Ectodermal cell (in vitro differentiated cells): ENCODE measurements at regions not wholly inside any gene's neighbourhood (a gene's known extent, or its start where the extent isn't known, plus 50 kb on each side); places are given as distances from the start of the nearest gene placed in this dataset.

Experiments
- H3K27ac ChIP-seq: 2 replicates; pipeline ENCODE4 v1.7.0; 2013; ENCODE audit warnings: mild to moderate bottlenecking, low read depth, low read length; ENCODE audit not compliant: insufficient read depth, poor library complexity, severe bottlenecking
- H3K27me3 ChIP-seq: 2 replicates; pipeline ENCODE4 v1.7.0; 2013; ENCODE audit warnings: mild to moderate bottlenecking, low read length; ENCODE audit not compliant: insufficient read depth, control insufficient read depth, poor library complexity, severe bottlenecking
- H3K36me3 ChIP-seq: one replicate; pipeline ENCODE4 v1.7.0; 2013; ENCODE audit warnings: low read length; ENCODE audit not compliant: control insufficient read depth, insufficient read depth
- H3K4me1 ChIP-seq: one replicate; pipeline ENCODE4 v1.7.0; 2013; ENCODE audit warnings: low read length; ENCODE audit not compliant: control insufficient read depth, insufficient read depth
- H3K4me3 ChIP-seq: 2 replicates; pipeline ENCODE4 v1.7.0; 2013; ENCODE audit warnings: low read depth, low read length, control low read depth; ENCODE audit not compliant: insufficient read depth
- H3K9me3 ChIP-seq: 2 replicates; pipeline ENCODE4 v1.7.0; 2013; ENCODE audit warnings: mild to moderate bottlenecking, low read length, moderate library complexity; ENCODE audit not compliant: control insufficient read depth
- WGBS, 2 experiments: methylation state at CpG; one replicate each; pipeline ENCODE4 v1.1.7; 2013; ENCODE audit warnings: missing lambda C conversion rate in 2 of 2; 5-methylcytosine and 5-hydroxymethylcytosine counted together

- H3K27me3 ChIP-seq, result no peaks in the 10 kb centered on the region
- no peaks in the 10 kb centered on the region for H3K9me3 ChIP-seq
- H3K4me1 ChIP-seq, result no peaks in the 10 kb centered on the region
- H3K36me3 ChIP-seq, result no peaks in the 10 kb centered on the region
- H3K27ac ChIP-seq, result no peak overlapping the region
- WGBS, 2 experiments, result 92 to 99% methylated on average over 2 of the region's 2 CpGs
- H3K4me3 ChIP-seq, result no peak overlapping the region
Measured at GRCh38 chr4:187004628-187005027, 281.0 kb upstream of the FAT1 start.

- Histone ChIP-seq H3K36me3 (no peaks in the 10 kb centered on the region), H3K9me3 (no peaks in the 10 kb centered on the region), H3K27me3 (no peaks in the 10 kb centered on the region), H3K4me3 (no peak overlapping the region), H3K27ac (no peak overlapping the region), H3K4me1 (no peaks in the 10 kb centered on the region)
- 79 to 82% methylated on average over 3 of the region's 3 CpGs for WGBS, 2 experiments
Measured at GRCh38 chr4:187006189-187006618, 282.5 kb upstream of the FAT1 start.

GRCh38 chr4:187010052-187010451 lies 286.4 kb upstream of the FAT1 start:
- Histone ChIP-seq H3K27ac (no peak overlapping the region), H3K9me3 (no peaks in the 10 kb centered on the region), H3K4me3 (no peak overlapping the region), H3K36me3 (no peaks in the 10 kb centered on the region), H3K27me3 (no peaks in the 10 kb centered on the region), H3K4me1 (no peaks in the 10 kb centered on the region)
- 95 to 100% methylated on average over 2 to 3 of the region's 3 CpGs for WGBS, 2 experiments

- H3K9me3 ChIP-seq, result no peaks in the 10 kb centered on the region
- no peak overlapping the region for H3K27ac ChIP-seq
- H3K27me3 ChIP-seq, result no peaks in the 10 kb centered on the region
- no peaks in the 10 kb centered on the region for H3K36me3 ChIP-seq
- no peaks in the 10 kb centered on the region for H3K4me1 ChIP-seq
- H3K4me3 ChIP-seq, result no peak overlapping the region
- WGBS, 2 experiments, result 97 to 100% methylated on average over 3 of the region's 3 CpGs
Measured at GRCh38 chr4:187016101-187016500, 292.4 kb upstream of the FAT1 start.

GRCh38 chr4:187017147-187017546 lies 293.5 kb upstream of the FAT1 start:
- no peaks in the 10 kb centered on the region for H3K36me3 ChIP-seq
- H3K4me1 ChIP-seq, result no peaks in the 10 kb centered on the region
- H3K4me3 ChIP-seq, result no peak overlapping the region
- H3K27me3 ChIP-seq, result no peaks in the 10 kb centered on the region
- 59 to 64% methylated on average over 2 of the region's 3 CpGs for WGBS, 2 experiments
- no peaks in the 10 kb centered on the region for H3K9me3 ChIP-seq
- H3K27ac ChIP-seq, result no peak overlapping the region

- Histone ChIP-seq H3K9me3 (no peaks in the 10 kb centered on the region), H3K4me3 (no peak overlapping the region), H3K36me3 (no peaks in the 10 kb centered on the region), H3K27me3 (no peaks in the 10 kb centered on the region), H3K27ac (no peak overlapping the region), H3K4me1 (no peaks in the 10 kb centered on the region)
- 37 to 42% methylated on average over 8 of the region's 8 CpGs for WGBS, 2 experiments
Measured at GRCh38 chr4:187019896-187020295, 296.2 kb upstream of the FAT1 start.

GRCh38 chr4:187020676-187021075 lies 297.0 kb upstream of the FAT1 start:
- WGBS, 2 experiments, result 92 to 100% methylated on average over 2 of the region's 2 CpGs
- H3K9me3 ChIP-seq, result no peaks in the 10 kb centered on the region
- no peak overlapping the region for H3K27ac ChIP-seq
- no peaks in the 10 kb centered on the region for H3K27me3 ChIP-seq
- H3K4me1 ChIP-seq, result no peaks in the 10 kb centered on the region
- H3K36me3 ChIP-seq, result no peaks in the 10 kb centered on the region
- H3K4me3 ChIP-seq, result no peak overlapping the region

- 94% methylated on average over 5 to 6 of the region's 6 CpGs for WGBS, 2 experiments
- no peaks in the 10 kb centered on the region for H3K4me1 ChIP-seq
- H3K36me3 ChIP-seq, result no peaks in the 10 kb centered on the region
- H3K9me3 ChIP-seq, result no peaks in the 10 kb centered on the region
- H3K27me3 ChIP-seq, result no peaks in the 10 kb centered on the region
- no peak overlapping the region for H3K4me3 ChIP-seq
- H3K27ac ChIP-seq, result no peak overlapping the region
Measured at GRCh38 chr4:187021436-187022205, 298.0 kb upstream of the FAT1 start.

GRCh38 chr4:187027272-187027671 lies 303.6 kb upstream of the FAT1 start:
- Histone ChIP-seq H3K4me3 (no peak overlapping the region), H3K4me1 (no peaks in the 10 kb centered on the region), H3K9me3 (no peaks in the 10 kb centered on the region), H3K27ac (no peak overlapping the region), H3K27me3 (no peaks in the 10 kb centered on the region), H3K36me3 (no peaks in the 10 kb centered on the region)
- WGBS, 2 experiments, result 86 to 93% methylated on average over 6 of the region's 6 CpGs

- Histone ChIP-seq H3K4me3 (no peak overlapping the region), H3K27ac (no peak overlapping the region), H3K27me3 (no peaks in the 10 kb centered on the region), H3K4me1 (no peaks in the 10 kb centered on the region), H3K36me3 (no peaks in the 10 kb centered on the region), H3K9me3 (no peaks in the 10 kb centered on the region)
- 93 to 94% methylated on average over 6 to 7 of the region's 7 CpGs for WGBS, 2 experiments
Measured at GRCh38 chr4:187042251-187042650, 318.6 kb upstream of the FAT1 start.
